ENCODE measurements at regions not wholly inside any gene's neighbourhood (a gene's known extent, or its start where the extent isn't known, plus 50 kb on each side); places are given as distances from the start of the nearest gene placed in this dataset.
"Not testable (repeated sequence)": the region's sequence is repeated elsewhere in the genome, so short reads cannot be mapped to it uniquely, and the experiment has no call there.

DNA sequence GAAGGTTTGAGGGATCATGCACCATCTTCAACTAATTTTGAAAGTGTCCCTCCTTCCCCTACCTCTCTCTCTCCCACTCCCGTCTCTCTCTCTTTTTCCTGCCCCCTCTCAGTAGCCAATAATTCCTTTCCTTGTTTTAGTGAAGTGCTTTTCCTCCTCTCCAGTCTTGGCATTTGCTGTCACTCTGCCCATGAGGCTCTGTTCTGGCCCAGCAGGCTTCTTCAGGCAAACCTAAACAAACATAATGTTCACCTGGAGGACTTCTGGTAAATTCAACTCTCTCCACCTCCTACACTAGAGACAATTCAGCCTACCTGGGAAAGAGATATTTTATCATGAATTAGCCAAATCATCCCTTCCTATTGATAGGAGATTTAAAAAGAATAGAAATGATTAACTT, 86.6 kb upstream of the ADRA1D start:
- no peak for DNase-seq

DNA sequence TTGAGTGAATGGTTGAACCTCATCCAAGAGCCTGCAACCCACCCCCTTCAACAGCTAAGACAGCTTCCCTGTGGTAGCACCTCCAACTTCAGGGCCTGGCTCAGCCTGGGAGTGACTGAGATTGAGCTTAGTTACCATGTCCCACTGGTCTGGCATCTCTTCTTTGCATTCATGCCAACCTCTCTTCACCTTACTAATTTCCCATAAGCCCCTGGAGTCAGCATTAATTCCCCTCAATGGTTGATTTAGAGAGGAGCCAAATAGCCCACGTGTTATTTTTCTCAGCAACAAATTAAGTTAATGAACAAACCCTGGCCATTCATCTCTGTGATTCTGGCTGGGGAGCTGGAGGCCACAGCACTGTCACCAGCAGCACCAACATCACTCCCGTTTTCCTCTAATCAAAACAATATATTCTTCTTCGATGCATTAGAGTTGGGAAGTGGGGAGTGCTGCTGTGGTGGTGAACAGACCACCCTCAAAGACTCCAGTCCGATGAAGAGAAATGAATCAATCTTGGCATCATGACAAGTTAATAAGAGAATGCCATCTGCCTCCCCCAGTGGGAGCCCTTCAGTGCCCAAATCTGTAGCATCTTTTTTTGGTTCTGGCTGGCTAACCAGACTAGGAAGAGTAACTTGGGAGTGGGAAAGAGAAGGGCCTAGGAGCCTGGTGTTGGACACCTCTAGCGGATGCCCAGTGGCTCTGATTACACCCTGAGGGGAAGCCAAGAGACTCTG, 83.2 kb upstream of the ADRA1D start:
- no peak for DNase-seq

DNA sequence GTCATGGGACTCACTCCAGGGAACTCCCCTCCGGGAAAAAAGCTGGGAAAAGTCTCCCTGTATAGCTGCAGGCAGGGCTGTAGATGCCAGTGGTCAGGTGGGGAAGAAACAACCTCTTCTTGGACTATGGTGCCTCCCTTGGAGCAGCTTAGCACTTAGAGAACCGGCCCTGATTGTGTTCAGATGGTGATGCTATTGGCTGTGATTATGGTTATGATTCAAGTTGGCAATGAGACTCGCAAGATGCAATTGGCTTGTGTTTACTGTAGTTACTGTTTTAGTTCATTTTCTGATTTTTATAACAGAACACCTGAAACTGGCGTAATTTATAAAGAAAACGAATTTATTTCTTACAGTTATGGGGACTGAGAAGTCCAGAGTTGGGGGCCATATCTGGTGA, 80.9 kb upstream of the ADRA1D start:
- DNase-seq = no peak

DNA sequence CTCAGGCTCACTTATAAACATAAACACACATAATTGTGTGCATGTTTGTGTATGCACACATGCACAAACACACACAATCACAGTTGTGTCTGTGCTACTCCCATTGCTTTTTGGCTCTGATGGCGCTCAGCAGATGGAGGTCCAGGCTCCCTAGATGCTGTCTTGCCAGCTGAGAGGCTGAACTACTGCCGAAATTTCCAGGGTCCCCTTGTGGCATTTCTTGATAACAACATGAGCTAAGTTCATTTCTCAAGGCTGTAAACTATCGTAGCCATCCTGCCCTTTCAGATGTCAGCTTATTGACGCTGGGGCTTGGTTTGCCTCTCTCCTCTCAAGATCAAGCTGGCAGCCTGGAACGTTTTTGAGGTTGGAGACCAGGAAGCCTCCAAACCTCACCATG, 80.1 kb upstream of the ADRA1D start:
- DNase-seq = no peak

DNA sequence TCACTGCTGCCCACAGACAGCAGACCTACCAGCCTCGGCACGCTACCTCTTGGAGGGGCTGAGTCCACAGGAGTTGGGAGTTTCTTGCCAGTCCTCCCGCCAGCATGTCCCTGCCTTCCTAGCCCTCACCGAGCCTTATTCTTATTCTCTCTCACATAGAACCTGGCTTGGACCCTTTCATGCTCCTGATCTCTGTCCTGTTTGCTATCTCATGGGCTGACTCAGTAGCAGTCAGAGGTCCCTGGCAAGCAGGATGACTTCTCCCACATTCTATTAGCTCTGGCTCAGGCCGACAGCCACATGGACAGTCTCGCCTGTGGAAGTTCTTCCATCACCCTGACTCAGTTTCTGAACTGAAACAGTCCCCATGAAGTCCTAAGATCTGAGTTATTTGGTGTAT, 79.5 kb upstream of the ADRA1D start:
- no peak for DNase-seq

DNA sequence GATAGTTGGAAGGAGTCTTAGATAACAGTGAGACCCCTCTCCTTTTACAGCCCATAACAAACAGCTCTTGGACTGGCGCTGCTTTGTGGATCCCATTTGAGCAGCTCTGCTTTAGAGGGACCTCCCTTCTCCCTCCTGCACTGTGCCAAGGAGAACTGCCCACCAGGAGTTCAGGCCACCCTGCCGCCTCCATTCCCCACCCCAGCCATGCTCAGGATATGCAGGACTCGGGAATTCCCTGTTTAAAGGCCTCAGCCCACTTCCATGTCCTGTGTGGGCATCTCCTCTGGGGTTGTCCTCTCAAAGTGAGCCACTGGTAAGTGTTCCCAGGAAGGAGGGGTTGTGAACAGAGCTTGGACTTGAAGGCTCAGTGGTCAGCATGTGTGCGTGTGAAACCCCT, 78.9 kb upstream of the ADRA1D start:
- DNase-seq = no peak

DNA sequence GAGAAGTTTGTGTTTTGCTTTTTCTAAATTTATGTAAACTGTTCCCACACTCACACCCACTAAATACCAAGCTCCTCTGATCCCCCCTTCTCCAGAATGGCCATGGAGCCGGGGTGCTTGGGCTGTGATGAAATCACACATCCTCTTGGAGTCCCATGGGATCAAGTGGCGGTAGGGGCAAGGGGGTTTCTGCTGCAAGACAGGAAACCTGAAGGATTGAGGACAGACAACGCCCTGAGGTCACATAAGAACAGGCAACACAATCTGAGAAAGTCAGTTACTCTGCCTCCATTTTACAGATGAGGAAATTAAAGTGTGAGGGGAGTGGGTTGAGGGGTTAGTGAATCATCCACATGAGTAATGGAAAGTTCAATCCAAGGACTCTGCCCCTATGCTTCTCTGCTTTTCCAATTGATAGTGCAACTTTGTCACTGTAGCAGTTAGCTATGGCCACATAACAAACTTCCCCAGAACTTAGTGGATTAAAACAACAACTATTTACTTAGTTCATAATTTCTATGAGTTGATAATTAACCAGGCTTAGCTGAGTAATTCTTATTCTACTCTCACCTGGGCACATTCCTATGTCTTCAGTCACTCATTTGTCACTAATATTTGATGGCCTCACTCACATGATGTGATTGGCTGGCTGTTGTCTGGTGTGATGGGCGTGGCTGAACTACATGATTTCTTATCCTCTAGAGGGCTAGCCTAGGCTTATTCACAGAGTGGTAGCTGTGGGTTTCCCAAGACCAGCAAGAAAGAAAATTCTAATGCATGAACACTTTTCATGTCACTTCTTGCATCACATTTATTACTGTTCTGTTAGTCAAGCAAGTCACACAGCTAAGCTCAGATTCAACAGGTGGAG, 77.3 kb upstream of the ADRA1D start:
- no peak for DNase-seq

DNA sequence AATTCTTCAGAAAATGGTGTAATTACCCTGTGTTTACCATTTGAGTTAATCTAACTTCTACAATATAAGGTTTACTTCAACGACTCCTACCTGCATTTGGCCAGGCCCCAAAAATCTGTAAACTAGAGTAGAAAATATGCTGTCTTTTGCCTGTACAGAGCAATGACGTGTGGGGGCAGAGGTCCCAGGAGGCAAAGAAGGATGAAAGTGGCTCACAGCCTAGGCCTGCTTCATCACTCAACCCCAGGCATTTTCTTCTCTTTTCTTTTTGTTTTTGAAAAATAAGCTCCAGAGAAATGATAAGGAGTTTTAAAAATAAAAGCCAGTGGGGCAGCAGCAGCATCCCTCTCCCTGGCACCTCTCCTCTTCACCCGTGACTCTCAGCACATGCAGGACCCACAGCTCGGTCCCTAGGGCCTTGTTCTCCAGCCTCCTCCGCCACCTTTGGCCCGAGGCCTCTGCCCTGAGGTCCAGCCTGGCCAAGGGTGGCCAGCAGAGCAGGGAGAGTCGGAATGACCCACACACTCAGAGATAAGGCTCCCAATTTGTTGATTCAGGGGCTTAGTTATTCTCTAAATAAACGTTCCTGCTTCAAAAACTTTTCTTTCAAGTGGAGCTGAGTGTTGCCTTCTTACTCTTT, 76.6 kb upstream of the ADRA1D start:
- DNase-seq = no peak

DNA sequence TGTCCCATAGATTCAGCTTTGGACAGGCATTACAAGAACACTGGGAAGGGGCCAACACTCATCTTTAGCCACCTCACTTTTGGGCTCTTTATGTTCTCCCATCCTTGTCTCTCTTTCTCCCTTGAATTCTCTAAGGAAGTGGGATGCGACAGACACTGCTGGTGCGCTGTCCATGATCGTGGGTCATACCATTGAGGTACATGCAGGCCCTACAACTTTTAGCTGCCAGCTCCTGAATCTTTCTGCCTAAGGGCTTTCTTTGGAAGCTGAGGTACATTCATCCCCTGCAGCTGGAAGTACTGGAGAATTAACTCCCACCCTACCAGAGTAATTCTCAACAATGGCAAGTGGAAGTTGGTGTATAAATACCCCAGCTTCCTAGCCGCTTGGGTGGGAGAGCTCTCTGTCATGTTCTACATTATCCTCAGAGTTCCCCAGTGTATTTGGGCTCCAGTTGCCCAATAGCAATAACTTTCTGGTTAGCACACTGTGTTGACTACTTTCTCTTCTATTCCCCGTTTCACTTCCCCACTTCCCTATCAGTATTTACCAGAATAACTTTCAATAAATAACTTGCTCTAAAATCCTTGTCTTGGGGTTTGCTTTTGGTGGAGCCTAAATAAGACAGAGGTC, 75.6 kb upstream of the ADRA1D start:
- DNase-seq = no peak

DNA sequence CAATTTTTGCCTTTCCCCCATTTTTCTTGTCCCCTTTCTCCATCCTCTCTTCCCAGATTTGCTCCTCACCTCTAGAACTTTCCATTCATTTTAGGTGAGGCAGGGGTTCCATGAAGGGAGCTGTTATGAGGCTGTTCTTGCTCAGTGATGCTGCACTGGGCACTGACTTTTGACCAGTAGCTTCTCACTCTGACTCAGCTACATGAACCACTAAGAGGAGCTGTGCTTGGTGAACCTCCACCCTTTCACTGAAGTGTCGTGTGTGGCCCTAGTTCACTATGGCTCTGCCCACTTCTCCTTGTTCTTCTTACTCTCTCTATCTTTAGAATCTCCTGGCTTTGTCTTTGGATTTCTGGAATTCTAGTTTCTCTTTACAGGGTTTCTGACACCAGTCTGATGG, 73.4 kb upstream of the ADRA1D start:
- no peak for DNase-seq

DNA sequence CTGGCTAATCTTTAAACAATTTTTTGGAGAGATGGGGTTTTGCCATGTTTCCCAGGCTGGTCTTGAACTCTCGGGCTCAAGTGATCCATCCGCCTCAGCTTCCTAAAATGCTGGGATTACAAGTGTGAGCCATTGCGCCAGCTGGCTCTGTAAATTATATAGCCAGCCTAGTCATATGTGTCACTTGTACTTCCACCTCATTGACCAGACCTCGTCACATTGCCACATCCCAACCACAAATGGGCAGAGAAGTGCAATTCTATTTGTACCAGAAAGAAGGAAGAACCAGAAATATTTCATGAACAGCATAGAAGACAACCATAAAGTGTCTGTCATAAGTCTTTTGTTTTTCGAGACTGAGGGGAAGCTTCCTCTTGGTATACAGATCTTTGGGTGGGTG, 71.2 kb upstream of the ADRA1D start:
- no peak for DNase-seq

DNA sequence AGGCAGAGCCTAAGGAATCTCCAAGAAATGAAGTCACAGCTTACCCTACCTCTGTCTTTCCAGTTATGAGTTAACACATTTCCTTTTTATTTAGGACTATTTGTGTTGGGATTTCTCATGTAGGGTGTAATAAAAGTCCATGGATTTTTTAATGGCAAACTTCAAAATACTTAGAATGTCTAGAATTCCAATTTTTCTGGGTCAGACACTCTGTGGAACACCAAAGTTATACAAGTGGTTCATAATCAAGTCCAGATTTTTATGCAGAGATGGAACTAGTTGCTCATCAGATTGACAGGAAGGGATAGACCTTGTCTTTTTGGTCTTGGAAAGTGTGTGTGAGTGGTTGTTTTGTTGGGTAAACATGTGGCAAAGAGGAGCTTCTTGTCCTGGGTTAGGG, 69.8 kb upstream of the ADRA1D start:
- DNase-seq = no peak

DNA sequence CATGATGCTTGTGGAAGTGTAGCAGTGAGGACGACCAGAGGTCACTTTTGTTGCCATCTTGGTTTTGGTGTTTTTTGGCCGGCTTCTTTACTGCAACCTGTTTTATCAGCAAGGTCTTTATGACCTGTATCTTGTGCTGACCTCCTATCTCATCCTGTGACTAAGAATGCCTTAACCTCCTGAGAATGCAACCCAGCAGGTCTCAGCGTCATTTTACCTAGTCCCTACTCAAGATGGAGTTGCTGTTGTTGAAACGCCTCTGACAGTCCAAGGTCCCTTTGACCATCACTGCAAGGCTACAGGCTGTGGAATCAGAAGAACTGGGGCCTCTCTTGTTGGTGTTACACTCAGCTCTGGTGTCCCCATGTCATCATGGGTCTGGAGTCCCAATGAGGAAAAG, 61.5 kb upstream of the ADRA1D start:
- DNase-seq = not testable (repeated sequence)

DNA sequence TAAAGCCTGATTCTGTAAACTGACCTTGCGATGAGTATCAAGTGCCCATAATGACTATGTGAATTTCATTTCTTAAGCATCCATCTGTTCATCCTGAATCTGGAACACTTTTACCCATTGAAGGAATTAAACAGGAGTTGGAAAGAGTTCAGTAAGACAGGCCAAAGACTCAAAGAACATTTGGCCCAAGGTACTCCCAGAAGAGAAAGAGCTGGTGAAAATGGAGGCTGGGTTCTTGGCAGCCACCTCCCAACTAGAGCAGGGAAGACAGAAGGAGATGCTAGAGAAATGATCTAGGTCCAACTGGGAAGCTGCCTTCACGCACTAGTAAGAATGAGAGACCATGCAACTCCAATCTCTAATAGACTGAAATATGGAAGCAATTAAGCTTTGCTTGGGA, 57.1 kb upstream of the ADRA1D start:
- no peak for DNase-seq

DNA sequence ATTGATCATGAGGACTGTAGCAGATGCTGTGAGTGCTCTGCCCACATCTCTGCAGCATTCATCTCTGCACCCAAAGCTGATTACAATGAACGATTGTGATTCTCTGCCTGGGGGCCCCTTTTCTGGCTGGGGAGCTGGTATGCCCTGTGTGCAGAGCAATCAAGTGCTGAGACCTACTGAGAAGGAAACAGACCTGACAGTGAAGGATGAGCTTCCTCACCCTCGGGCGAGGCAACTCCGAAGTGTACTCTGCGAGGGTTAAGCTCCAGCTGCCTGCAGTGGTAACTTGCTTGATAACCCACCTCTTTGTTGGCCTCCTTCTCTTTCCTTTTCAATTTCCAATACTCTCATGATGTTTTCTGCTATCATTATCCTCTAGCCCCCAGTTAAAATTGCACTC, 56.0 kb upstream of the ADRA1D start:
- no peak for DNase-seq

DNA sequence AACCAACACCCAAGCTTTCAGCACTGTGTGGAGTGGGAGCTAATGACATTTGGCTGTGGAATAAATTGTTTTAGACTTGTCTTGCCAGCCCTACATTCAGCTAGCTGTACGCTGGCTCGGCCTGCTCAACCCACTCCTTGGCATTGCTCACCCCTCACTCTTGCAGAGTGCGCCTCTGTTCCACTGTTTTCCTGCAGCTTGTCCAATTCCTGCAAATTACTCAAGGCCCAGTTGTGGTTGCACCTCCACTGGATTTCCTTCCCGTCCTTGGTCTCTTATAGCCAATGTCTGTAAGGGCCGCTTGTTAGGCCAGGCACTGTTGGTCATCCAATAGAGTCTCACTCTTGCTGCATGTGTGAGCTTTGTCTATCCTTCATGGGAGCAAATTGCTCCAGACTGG, 55.5 kb upstream of the ADRA1D start:
- DNase-seq = no peak

DNA sequence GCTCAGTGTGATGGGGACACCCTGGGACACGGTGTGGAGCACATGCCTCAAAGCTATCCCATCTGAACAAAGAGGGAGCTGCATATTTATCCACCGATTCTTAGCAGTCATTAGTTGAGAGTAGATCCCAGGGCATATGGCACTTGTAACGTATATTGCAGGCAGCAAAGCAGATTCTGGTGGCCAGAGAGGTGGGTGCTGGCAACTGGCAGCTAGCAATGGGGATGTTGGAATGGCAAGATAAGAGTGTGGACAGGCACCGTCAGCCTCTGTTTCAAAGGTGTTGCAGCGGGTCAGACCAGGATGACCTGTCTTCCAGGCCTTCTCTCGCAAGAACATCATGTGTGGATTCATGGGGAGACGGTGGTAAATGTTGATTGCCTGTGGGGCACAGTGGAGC, 54.0 kb upstream of the ADRA1D start:
- no peak for DNase-seq

DNA sequence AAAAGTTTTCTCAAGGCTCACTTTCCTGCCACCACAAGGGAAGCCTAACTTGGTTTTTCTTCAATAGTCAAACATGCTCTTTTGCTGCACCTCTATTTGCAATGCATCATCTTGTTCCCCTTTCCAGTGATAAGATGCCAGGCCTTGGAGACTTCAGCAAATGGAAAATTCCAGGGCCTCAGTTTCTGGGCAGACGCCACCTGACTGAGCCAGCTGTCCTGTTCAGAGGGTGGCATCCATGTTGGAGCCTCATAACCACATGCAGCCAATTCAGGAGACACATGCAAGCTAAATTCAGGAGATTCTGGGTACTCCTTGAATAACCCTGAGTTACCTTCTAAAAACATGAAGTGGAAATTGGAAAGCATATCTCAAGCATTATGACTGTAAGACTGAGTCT, 51.8 kb upstream of the ADRA1D start:
- no peak for DNase-seq

DNA sequence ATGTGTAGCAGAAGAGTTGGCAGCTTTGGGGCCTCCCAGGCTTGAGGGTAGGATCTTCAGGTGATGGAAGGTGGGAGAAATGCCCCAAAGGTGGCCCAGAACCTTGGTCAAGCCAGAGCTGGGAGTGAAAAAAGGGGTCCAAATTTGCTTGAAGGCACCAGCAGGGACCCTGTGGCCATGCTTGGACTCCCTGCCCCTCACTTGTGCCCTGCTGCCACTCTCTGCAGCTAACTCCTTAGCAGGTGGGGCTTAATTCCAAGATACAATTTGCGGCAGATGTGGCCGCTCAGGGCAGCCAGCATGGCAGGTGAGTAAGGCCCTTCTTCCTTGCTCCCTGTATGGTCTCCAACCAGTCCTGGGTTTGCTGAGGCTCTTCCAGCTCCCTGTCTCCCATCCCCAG, 51.3 kb upstream of the ADRA1D start:
- no peak for DNase-seq

DNA sequence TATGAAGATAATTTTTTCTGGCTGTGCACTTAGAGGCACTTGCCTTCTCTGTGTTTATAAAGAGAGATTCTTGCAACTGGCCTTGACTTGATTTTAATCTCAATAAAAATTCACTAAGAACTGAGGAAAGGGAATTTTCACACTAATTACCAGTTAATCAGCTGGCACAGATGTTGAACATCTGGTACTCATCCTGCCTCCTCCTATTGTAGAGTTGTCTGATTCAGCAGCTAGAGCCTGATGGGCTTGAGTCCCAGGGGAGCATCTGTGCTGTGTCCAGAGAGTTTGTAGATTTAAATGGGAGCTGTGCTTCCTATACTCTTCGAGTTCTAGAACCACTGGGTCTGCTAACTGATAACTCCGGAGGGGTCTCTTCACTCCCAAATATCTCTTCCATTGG, 50.7 kb upstream of the ADRA1D start:
- no peak for DNase-seq

DNA sequence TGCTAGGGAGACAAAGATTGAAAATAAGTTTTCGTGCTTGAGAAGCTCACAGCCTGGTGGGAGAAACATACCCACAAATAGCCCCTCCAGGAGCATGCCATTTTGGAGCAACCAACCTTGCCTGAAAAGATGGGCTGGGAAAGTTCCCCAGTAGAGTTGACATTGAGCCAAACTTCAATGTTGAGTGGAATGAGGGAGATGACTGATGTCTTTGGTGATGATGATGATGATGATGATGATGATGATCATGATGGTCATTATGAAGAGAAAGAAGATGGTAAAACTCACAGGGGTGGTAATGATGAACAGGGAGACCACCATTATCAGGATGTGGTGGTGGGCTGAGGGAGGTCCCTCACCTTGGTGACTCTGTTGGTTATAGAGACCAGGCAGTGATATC, 50.1 kb upstream of the ADRA1D start:
- DNase-seq = no peak

All from T-helper 9 cell (primary cell).